Lung (tissue), 11 donors: ENCODE measurements at regions not wholly inside any gene's neighbourhood (a gene's known extent, or its start where the extent isn't known, plus 50 kb on each side); places are given as distances from the start of the nearest gene placed in this dataset.

Experiments used
- ATAC-seq: fragments of 200-7000 bp; cut with Tn5 transposase; one replicate; pipeline ENCODE4 v1.9.1; 2020; ENCODE audit warnings: moderate number of reproducible peaks; ENCODE audit not compliant: insufficient read depth, low FRiP score
- DNase-seq, 3 donors: peaks; one replicate each; pipeline ENCODE4 v3.0.0-alpha.2; 2013 to 2017
- H3K27ac ChIP-seq, 2 donors: one replicate each; pipeline ENCODE4 v1.5.1; 2013; ENCODE audit warnings: mild to moderate bottlenecking in 2 of 2, moderate library complexity in 2 of 2, control low read depth in 1 of 2, inconsistent platforms in 1 of 2, low read depth in 1 of 2, low read length in 1 of 2
- H3K27me3 ChIP-seq, 3 donors: one replicate each; pipeline ENCODE4 v1.5.1; 2013; ENCODE audit warnings: low read length in 2 of 3; ENCODE audit not compliant: control insufficient read depth in 3 of 3, insufficient read depth in 3 of 3
- H3K36me3 ChIP-seq, 4 donors: one replicate each; pipeline ENCODE4 v1.5.1; 2013; ENCODE audit warnings: low read length in 4 of 4, mild to moderate bottlenecking in 1 of 4, moderate library complexity in 1 of 4; ENCODE audit not compliant: control insufficient read depth in 4 of 4, insufficient read depth in 4 of 4
- H3K4me1 ChIP-seq, 5 donors: one replicate each; pipeline ENCODE4 v1.5.1; 2013; ENCODE audit warnings: low read length in 5 of 5, mild to moderate bottlenecking in 2 of 5, moderate library complexity in 1 of 5; ENCODE audit not compliant: control insufficient read depth in 5 of 5, insufficient read depth in 5 of 5
- H3K4me3 ChIP-seq: one replicate; pipeline ENCODE4 v1.5.1; 2013; ENCODE audit warnings: mild to moderate bottlenecking, control low read depth, moderate library complexity
- H3K9ac ChIP-seq, 2 donors: one replicate each; pipeline ENCODE4 v1.5.1; 2013; ENCODE audit warnings: low read length in 2 of 2, control low read depth in 1 of 2; ENCODE audit not compliant: insufficient read depth in 1 of 2
- H3K9me3 ChIP-seq, 4 donors: one replicate each; pipeline ENCODE4 v1.5.1; 2013; ENCODE audit warnings: low read length in 3 of 4, mild to moderate bottlenecking in 1 of 4, moderate library complexity in 1 of 4; ENCODE audit not compliant: control insufficient read depth in 4 of 4, insufficient read depth in 3 of 4
- CTCF ChIP-seq: IDR thresholded peaks from 2 replicates; pipeline ENCODE4 v1.5.1; 2012; ENCODE audit warnings: mild to moderate bottlenecking; ENCODE audit errors: control extremely low read depth, extremely low read depth
- WGBS, 2 donors: extraction: QIAGEN DNeasy Blood & Tissue Kit; methylation state at CpG; one replicate each; pipeline ENCODE4 v1.1.7; 2013; 5-methylcytosine and 5-hydroxymethylcytosine counted together
- donor health status: control.
- donor health status: control.
- donor health status: Bipolar disorder and iron deficiency.
- donor health status: healthy.
- donor health status: DM: yes; HTN: yes; CAD: no.

- Histone ChIP-seq H3K27me3 (peaks cover 0 to 25% (median 4%) of the 10 kb centered on the region in 3 donors), H3K9ac (no peak overlapping the region), H3K9me3 (peaks cover 0 to 3% (median 0%) of the 10 kb centered on the region in 4 donors), H3K27ac (peak overlapping the region in 1 of 2 donors; percentile 20), H3K4me3 (no peak overlapping the region), H3K36me3 (no peaks in the 10 kb centered on the region), H3K4me1 (peaks cover 0 to 45% (median 5%) of the 10 kb centered on the region in 5 donors)
- ATAC-seq (peak; percentile 37), DNase-seq (peak in 1 of 3 donors; percentile 16)
- whole genome bisulfite sequencing, 2 donors, result 62 to 72% methylated on average over 28 of the region's 28 CpGs
- no peak for TF ChIP-seq CTCF
These were observed 151.9 kb downstream of the MACROH2A1 start for GRCh38 chr5:135246923-135247795.

- no peaks in the 10 kb centered on the region for H3K9me3 ChIP-seq
- H3K4me3 ChIP-seq, result no peak overlapping the region
- peak overlapping the region in 1 of 2 donors; percentile 20 for H3K27ac ChIP-seq
- no peak for DNase-seq
- peaks cover 0 to 25% (median 4%) of the 10 kb centered on the region in 3 donors for H3K27me3 ChIP-seq
- TF ChIP-seq CTCF, result no peak
- no peaks in the 10 kb centered on the region for H3K36me3 ChIP-seq
- peaks cover 0 to 47% (median 11%) of the 10 kb centered on the region in 5 donors for H3K4me1 ChIP-seq
- WGBS, 2 donors, result 60 to 87% methylated on average over 5 of the region's 5 CpGs
- no peak overlapping the region for H3K9ac ChIP-seq
- ATAC-seq, result no peak
These were observed 152.5 kb downstream of the MACROH2A1 start for GRCh38 chr5:135246605-135246922.

GRCh38 chr5:135245521-135246499, 153.2 kb downstream of the MACROH2A1 start:
- WGBS, 2 donors, result 55 to 70% methylated on average over 8 of the region's 8 CpGs
- Histone ChIP-seq H3K36me3 (no peaks in the 10 kb centered on the region), H3K27me3 (peaks cover 0 to 25% (median 4%) of the 10 kb centered on the region in 3 donors), H3K27ac (no peak overlapping the region), H3K9ac (no peak overlapping the region), H3K9me3 (no peaks in the 10 kb centered on the region), H3K4me1 (peaks cover 0 to 42% (median 13%) of the 10 kb centered on the region in 5 donors), H3K4me3 (no peak overlapping the region)
- no peak for TF ChIP-seq CTCF
- ATAC-seq (no peak), DNase-seq (peak in 1 of 3 donors; percentile 9)
